DOHH2 (cell line): ENCODE measurements at regions not wholly inside any gene's neighbourhood (a gene's known extent, or its start where the extent isn't known, plus 50 kb on each side); places are given as distances from the start of the nearest gene placed in this dataset.

Experiments used
- H3F3A ChIP-seq: fragments of 200-600 bp; sonication (generic), shearing (Covaris generic); 2 replicates; pipeline ENCODE4 v1.6.0; 2016; ENCODE audit warnings: antibody characterized with exemption, mild to moderate bottlenecking; ENCODE audit not compliant: control insufficient read depth, insufficient read depth
- H3K27ac ChIP-seq: fragments of 200-600 bp; sonication (generic); 2 replicates; pipeline ENCODE4 v1.5.1; 2014; ENCODE audit warnings: low read depth, mild to moderate bottlenecking, low read length, moderate library complexity
- H3K27me3 ChIP-seq: fragments of 200-600 bp; sonication (generic); 2 replicates; pipeline ENCODE4 v1.6.1; 2014; ENCODE audit warnings: mild to moderate bottlenecking, low read length, mixed read lengths; ENCODE audit not compliant: control insufficient read depth
- H3K36me3 ChIP-seq: fragments of 200-600 bp; sonication (generic); 2 replicates; pipeline ENCODE4 v1.6.1; 2014; ENCODE audit warnings: mild to moderate bottlenecking, low read length, moderate library complexity, mixed read lengths; ENCODE audit not compliant: control insufficient read depth
- H3K4me1 ChIP-seq: fragments of 200-600 bp; sonication (generic); 2 replicates; pipeline ENCODE4 v1.6.1; 2014; ENCODE audit warnings: mild to moderate bottlenecking, low read length, mixed read lengths; ENCODE audit not compliant: control insufficient read depth
- H3K4me2 ChIP-seq: fragments of 200-600 bp; sonication (generic); 2 replicates; pipeline ENCODE4 v1.6.0; 2014; ENCODE audit warnings: mild to moderate bottlenecking, low read length, moderate library complexity
- H3K4me3 ChIP-seq: fragments of 200-600 bp; sonication (generic); 2 replicates; pipeline ENCODE4 v1.5.1; 2014; ENCODE audit warnings: mild to moderate bottlenecking, low read length, mixed read lengths
- H3K79me2 ChIP-seq: fragments of 200-600 bp; sonication (generic); 2 replicates; pipeline ENCODE4 v1.6.1; 2014; ENCODE audit warnings: mild to moderate bottlenecking, low read length, mixed read lengths; ENCODE audit not compliant: control insufficient read depth
- H3K9me2 ChIP-seq: fragments of 200-600 bp; sonication (generic); replicated peaks from 2 replicates; pipeline ENCODE4 v1.6.1; 2014; ENCODE audit warnings: mild to moderate bottlenecking, low read length, mixed read lengths; ENCODE audit not compliant: control insufficient read depth
- H3K9me3 ChIP-seq: fragments of 200-600 bp; sonication (generic); 2 replicates; pipeline ENCODE4 v1.6.1; 2014; ENCODE audit warnings: antibody characterized with exemption, low read length, mixed read lengths; ENCODE audit not compliant: control insufficient read depth, insufficient read depth
- H4K20me1 ChIP-seq: fragments of 200-600 bp; sonication (generic); 2 replicates; pipeline ENCODE4 v1.6.0; 2014; ENCODE audit warnings: low read depth, mild to moderate bottlenecking, antibody characterized with exemption, low read length, moderate library complexity; ENCODE audit not compliant: control insufficient read depth, insufficient read depth
- EZH2phosphoT487 ChIP-seq: fragments of 200-600 bp; sonication (generic); IDR thresholded peaks from 2 replicates; pipeline ENCODE4 v1.6.1; 2017; ENCODE audit warnings: borderline replicate concordance, mild to moderate bottlenecking, antibody characterized with exemption, low read length, moderate library complexity, mixed read lengths
- TF ChIP-seq, protein P1 (sequence below): fragments of 200-600 bp; sonication (generic); IDR thresholded peaks from one replicate; pipeline ENCODE4 v1.5.1; 2014; ENCODE audit warnings: antibody characterized with exemption, mild to moderate bottlenecking, low read depth, low read length; ENCODE audit not compliant: poor library complexity, severe bottlenecking

DNA sequence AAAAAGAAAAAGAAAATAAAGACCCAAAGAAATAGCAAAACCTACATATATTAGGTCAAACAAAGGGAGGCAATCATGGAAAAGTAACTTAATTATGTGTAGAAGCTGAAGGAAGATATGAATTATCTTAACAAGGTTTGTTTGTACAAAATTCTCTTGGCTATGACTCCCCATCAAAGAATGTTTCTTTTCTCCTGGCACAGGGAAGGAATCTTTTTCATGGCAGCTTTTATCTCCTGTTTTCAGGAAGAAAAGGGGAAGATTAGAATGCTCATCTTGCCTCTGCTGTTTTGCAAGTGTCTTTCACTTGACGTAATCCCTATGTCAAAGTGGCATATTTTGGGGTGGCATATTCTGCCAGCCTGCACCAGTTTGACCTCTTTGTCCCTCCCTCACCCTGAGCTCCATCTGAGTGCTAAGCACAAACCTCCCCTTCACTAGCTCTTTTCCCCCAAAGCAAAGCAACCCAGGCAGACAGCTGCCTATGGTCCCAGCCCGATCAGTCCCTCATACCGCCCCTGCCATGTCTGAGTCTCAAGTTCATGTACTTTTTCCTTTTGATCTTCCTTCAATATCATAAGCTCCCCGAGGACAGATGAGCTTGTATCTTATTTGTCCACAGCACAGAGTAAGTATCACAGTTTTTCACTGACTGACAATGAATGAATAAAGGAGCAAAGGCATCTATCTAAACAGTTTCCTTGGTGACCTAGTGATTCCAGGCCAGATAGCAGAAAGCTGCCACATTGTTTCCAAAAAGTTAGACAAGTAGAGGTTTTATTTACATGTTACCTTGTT, 242.8 kb upstream of the ANKRD55 start:
- H3K4me2 ChIP-seq, result no peak overlapping the region
- TF ChIP-seq EZH2phosphoT487, result no peak
- TF ChIP-seq, protein P1, sequence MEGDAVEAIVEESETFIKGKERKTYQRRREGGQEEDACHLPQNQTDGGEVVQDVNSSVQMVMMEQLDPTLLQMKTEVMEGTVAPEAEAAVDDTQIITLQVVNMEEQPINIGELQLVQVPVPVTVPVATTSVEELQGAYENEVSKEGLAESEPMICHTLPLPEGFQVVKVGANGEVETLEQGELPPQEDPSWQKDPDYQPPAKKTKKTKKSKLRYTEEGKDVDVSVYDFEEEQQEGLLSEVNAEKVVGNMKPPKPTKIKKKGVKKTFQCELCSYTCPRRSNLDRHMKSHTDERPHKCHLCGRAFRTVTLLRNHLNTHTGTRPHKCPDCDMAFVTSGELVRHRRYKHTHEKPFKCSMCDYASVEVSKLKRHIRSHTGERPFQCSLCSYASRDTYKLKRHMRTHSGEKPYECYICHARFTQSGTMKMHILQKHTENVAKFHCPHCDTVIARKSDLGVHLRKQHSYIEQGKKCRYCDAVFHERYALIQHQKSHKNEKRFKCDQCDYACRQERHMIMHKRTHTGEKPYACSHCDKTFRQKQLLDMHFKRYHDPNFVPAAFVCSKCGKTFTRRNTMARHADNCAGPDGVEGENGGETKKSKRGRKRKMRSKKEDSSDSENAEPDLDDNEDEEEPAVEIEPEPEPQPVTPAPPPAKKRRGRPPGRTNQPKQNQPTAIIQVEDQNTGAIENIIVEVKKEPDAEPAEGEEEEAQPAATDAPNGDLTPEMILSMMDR, result no peak
- no peak overlapping the region for H3K27ac ChIP-seq
- H3K9me3 ChIP-seq, result no peaks in the 10 kb centered on the region
- no peaks in the 10 kb centered on the region for H4K20me1 ChIP-seq
- peaks cover 14% of the 10 kb centered on the region for H3K4me1 ChIP-seq
- H3K79me2 ChIP-seq, result no peaks in the 10 kb centered on the region
- no peaks in the 10 kb centered on the region for H3F3A ChIP-seq
- H3K36me3 ChIP-seq, result no peaks in the 10 kb centered on the region
- H3K9me2 ChIP-seq, result no peaks in the 10 kb centered on the region
- no peak overlapping the region for H3K4me3 ChIP-seq
- peaks cover 14% of the 10 kb centered on the region for H3K27me3 ChIP-seq

DNA sequence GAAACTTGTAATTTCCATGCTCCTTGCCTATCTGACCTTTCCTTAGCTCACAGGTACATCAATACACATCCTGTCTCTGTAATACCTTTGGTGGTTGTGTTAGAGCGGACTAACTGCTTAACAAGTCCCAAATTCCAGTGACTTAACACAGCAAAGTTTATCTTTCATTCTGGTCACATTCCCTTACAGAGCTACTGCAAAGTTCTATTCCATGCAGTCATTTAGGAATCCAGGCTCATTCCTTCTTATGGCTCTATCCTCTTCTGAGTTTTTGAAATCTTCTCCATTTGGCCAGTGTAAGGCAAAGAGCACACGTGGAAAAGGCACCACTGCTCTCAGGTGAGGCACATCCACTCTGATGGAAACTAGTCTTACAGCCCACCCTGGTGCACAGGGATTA, 238.6 kb upstream of the ANKRD55 start:
- Histone ChIP-seq H3F3A (no peaks in the 10 kb centered on the region), H3K36me3 (no peaks in the 10 kb centered on the region), H3K27ac (no peak overlapping the region), H4K20me1 (no peaks in the 10 kb centered on the region), H3K4me2 (no peak overlapping the region), H3K9me2 (no peaks in the 10 kb centered on the region), H3K4me1 (no peaks in the 10 kb centered on the region), H3K9me3 (no peaks in the 10 kb centered on the region), H3K4me3 (no peak overlapping the region), H3K27me3 (0 out of 2 replicates have a peak, but pooled peaks cover 5% of the 10 kb centered on the region), H3K79me2 (no peaks in the 10 kb centered on the region)
- TF ChIP-seq, protein P1, result no peak
- no peak for TF ChIP-seq EZH2phosphoT487

DNA sequence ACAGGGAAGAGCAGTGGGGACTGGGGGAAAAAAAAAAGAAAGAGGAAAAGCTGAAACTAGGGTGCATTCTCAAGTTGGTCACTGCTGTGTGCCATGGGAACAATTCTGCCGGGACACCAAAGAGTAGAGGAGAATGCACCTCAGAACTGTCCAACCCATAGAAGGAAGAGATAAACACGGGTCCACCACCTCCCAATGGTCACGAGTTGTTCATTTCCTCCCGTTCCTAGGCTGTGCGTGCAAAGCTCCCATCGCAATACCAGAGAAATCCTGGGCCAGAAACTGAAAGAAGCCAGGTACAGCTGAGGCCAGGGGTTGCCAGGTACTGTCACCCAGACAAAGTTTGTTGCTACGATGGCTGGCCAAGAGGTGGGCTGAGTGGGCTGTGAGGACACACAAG, 236.9 kb upstream of the ANKRD55 start:
- Histone ChIP-seq H4K20me1 (no peaks in the 10 kb centered on the region), H3F3A (no peaks in the 10 kb centered on the region), H3K27ac (no peak overlapping the region), H3K79me2 (no peaks in the 10 kb centered on the region), H3K9me2 (no peaks in the 10 kb centered on the region), H3K4me3 (no peak overlapping the region), H3K36me3 (no peaks in the 10 kb centered on the region), H3K4me2 (no peak overlapping the region), H3K9me3 (no peaks in the 10 kb centered on the region), H3K4me1 (peaks cover 10% of the 10 kb centered on the region), H3K27me3 (0 out of 2 replicates have a peak, but pooled peaks cover 5% of the 10 kb centered on the region)
- no peak for TF ChIP-seq EZH2phosphoT487
- TF ChIP-seq, protein P1, result no peak
